H1 (cell line): ENCODE measurements at regions not wholly inside any gene's neighbourhood (a gene's known extent, or its start where the extent isn't known, plus 50 kb on each side); places are given as distances from the start of the nearest gene placed in this dataset.

ENCODE experiments used
- ATF2 ChIP-seq: IDR thresholded peaks from 2 replicates; pipeline ENCODE4 v1.6.1; 2012; ENCODE audit warnings: low read length, inconsistent platforms
- SRF ChIP-seq: IDR thresholded peaks from 2 replicates; pipeline ENCODE4 v1.6.1; 2011; ENCODE audit warnings: mild to moderate bottlenecking, low read depth, low read length, moderate library complexity

DNA sequence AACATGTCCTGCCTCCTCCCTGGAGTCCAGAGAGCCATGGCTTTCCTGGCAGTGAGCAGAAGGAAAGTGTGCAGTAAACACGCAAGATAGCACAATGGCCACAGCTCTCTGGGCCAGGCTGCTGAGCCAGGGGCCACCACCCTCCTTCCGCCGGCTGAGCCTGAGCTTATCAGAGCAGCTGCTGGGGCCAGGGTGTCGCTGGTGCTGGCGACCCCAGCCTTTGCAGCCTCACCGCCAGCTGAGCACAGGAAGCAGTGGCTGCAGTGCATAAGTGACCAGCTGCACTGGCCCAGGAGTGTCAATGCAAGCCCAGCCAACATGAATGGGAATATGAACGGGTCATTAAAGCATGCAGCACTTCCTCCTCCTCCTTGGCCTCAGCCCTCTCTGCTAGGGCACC, 172.0 kb downstream of the ZFP36L2 start (continued):
- no peak for TF ChIP-seq ATF2
- no peak for TF ChIP-seq SRF
- TF ChIP-seq, all 59 proteins: peak for 0
